Liver (tissue), 7 donors: ENCODE measurements at regions not wholly inside any gene's neighbourhood (a gene's known extent, or its start where the extent isn't known, plus 50 kb on each side); places are given as distances from the start of the nearest gene placed in this dataset.

Experiments used
- DNase-seq: peaks from one replicate; pipeline ENCODE4 v3.0.0-alpha.2; 2017; ENCODE audit warnings: low spot score
- H3K27ac ChIP-seq, 2 donors: one replicate each; pipeline ENCODE4 v1.7.0; 2013; ENCODE audit warnings: inconsistent platforms in 2 of 2, low read length in 2 of 2, control low read depth in 1 of 2, low read depth in 1 of 2, mild to moderate bottlenecking in 1 of 2
- H3K27me3 ChIP-seq, 4 donors: one replicate each; pipeline versions ENCODE4 v1.6.1 to v1.7.0; 2013; ENCODE audit warnings: low read length in 3 of 4, inconsistent platforms in 1 of 4, mild to moderate bottlenecking in 1 of 4, moderate library complexity in 1 of 4; ENCODE audit not compliant: control insufficient read depth in 4 of 4, insufficient read depth in 4 of 4
- H3K36me3 ChIP-seq, 4 donors: one replicate each; pipeline versions ENCODE4 v1.6.1 to v1.7.0; 2013; ENCODE audit warnings: low read length in 3 of 4, mild to moderate bottlenecking in 3 of 4, low read depth in 1 of 4, moderate library complexity in 1 of 4; ENCODE audit not compliant: control insufficient read depth in 4 of 4, insufficient read depth in 3 of 4
- H3K4me1 ChIP-seq, 4 donors: one replicate each; pipeline versions ENCODE4 v1.6.1 to v1.7.0; 2013; ENCODE audit warnings: low read length in 3 of 4, mild to moderate bottlenecking in 3 of 4, moderate library complexity in 1 of 4; ENCODE audit not compliant: control insufficient read depth in 4 of 4, insufficient read depth in 4 of 4
- H3K4me3 ChIP-seq, 3 donors: one replicate each; pipeline versions ENCODE4 v1.6.1 to v1.7.0; 2013; ENCODE audit warnings: low read length in 3 of 3, control low read depth in 1 of 3, low read depth in 1 of 3, mild to moderate bottlenecking in 1 of 3
- H3K9ac ChIP-seq, 2 donors: one replicate each; pipeline ENCODE4 v1.7.0; 2013; ENCODE audit warnings: low read length in 2 of 2, mild to moderate bottlenecking in 2 of 2, moderate library complexity in 2 of 2, control low read depth in 1 of 2, low read depth in 1 of 2
- H3K9me3 ChIP-seq, 4 donors: one replicate each; pipeline versions ENCODE4 v1.6.1 to v1.7.0; 2013; ENCODE audit warnings: low read length in 3 of 4; ENCODE audit not compliant: control insufficient read depth in 4 of 4
- ATF3 ChIP-seq: IDR thresholded peaks from 2 replicates; pipeline ENCODE4 v1.6.1; 2016; ENCODE audit warnings: antibody characterized with exemption
- EGR1 ChIP-seq, 2 donors: IDR thresholded peaks; 2 replicates each; pipeline ENCODE4 v1.6.1; 2016 to 2018; ENCODE audit warnings: antibody characterized with exemption in 2 of 2, low read depth in 2 of 2
- FOXA1 ChIP-seq: IDR thresholded peaks from 2 replicates; pipeline ENCODE4 v1.6.1; 2016; ENCODE audit warnings: antibody characterized with exemption
- FOXA2 ChIP-seq: IDR thresholded peaks from 2 replicates; pipeline ENCODE4 v1.6.1; 2016; ENCODE audit warnings: antibody characterized with exemption
- GABPA ChIP-seq, 2 donors: IDR thresholded peaks in 1 of 2; conservative IDR thresholded peaks in 1 of 2; 2 replicates each; pipeline ENCODE4 v1.6.1; 2016; ENCODE audit warnings: antibody characterized with exemption in 2 of 2, mild to moderate bottlenecking in 1 of 2, moderate library complexity in 1 of 2
- HNF4A ChIP-seq, 2 donors: conservative IDR thresholded peaks; 2 replicates each; pipeline ENCODE4 v1.6.1; 2016; ENCODE audit warnings: antibody characterized with exemption in 2 of 2, mild to moderate bottlenecking in 2 of 2
- HNF4G ChIP-seq: IDR thresholded peaks from 2 replicates; pipeline ENCODE4 v1.6.1; 2016; ENCODE audit warnings: antibody characterized with exemption
- JUND ChIP-seq, 2 donors: IDR thresholded peaks; 2 replicates each; pipeline ENCODE4 v1.6.1; 2016; ENCODE audit warnings: antibody characterized with exemption in 2 of 2
- MAX ChIP-seq: IDR thresholded peaks from 2 replicates; pipeline ENCODE4 v1.6.1; 2016; ENCODE audit warnings: antibody characterized with exemption
- NR2F2 ChIP-seq: IDR thresholded peaks from 2 replicates; pipeline ENCODE4 v1.6.1; 2016; ENCODE audit warnings: antibody characterized with exemption
- RAD21 ChIP-seq, 2 donors: IDR thresholded peaks; 2 replicates each; pipeline ENCODE4 v1.6.1; 2016; ENCODE audit warnings: antibody characterized with exemption in 2 of 2, mild to moderate bottlenecking in 2 of 2
- RXRA ChIP-seq, 2 donors: IDR thresholded peaks; 2 replicates each; pipeline ENCODE4 v1.6.1; 2017 to 2018; ENCODE audit warnings: antibody characterized with exemption in 2 of 2, mild to moderate bottlenecking in 1 of 2
- SP1 ChIP-seq: IDR thresholded peaks from 2 replicates; pipeline ENCODE4 v1.6.1; 2018; ENCODE audit warnings: antibody characterized with exemption, mild to moderate bottlenecking
- TAF1 ChIP-seq: conservative IDR thresholded peaks from 2 replicates; pipeline ENCODE4 v1.6.1; 2016; ENCODE audit warnings: antibody characterized with exemption, mild to moderate bottlenecking
- YY1 ChIP-seq: IDR thresholded peaks from 2 replicates; pipeline ENCODE4 v1.6.1; 2016; ENCODE audit warnings: antibody characterized with exemption, mild to moderate bottlenecking
- WGBS: extraction: QIAGEN DNeasy Blood & Tissue Kit; methylation state at CpG from one replicate; pipeline ENCODE4 v1.1.7; 2013; 5-methylcytosine and 5-hydroxymethylcytosine counted together
- TF ChIP-seq, protein P1 (sequence below): IDR thresholded peaks from 2 replicates; pipeline ENCODE4 v1.6.1; 2016; ENCODE audit warnings: antibody characterized with exemption
- TF ChIP-seq, protein P2 (sequence below): IDR thresholded peaks from 2 replicates; pipeline ENCODE4 v1.6.1; 2016; ENCODE audit warnings: antibody characterized with exemption, mild to moderate bottlenecking
- donor health status: healthy.
- donor health status: healthy.
- donor health status: healthy.
- donor health status: healthy.

DNA sequence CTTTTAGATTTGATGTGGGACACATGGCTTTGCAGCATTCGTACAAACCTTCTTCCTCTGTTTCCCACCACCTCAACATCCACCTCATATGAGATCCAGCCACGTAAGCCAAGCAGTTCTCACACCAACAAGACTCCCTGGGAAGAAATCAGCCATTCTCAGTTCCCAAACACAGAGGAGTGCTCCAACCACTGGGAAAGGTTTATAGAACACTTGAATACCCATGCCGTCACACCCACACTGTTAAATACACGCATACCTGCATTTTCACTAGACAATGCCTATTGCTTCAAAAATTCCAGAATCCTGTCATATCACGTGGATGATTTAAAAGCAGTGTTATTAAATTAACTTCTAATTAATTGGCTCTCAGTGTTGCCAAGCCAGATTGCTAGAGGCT is 347.3 kb downstream of the ENC1 start:
- DNase-seq: no peak
- WGBS: 88% methylated on average over 5 of the region's 5 CpGs
- no peaks in the 10 kb centered on the region for H3K9me3 ChIP-seq
- H3K27ac ChIP-seq: no peak overlapping the region
- H3K9ac ChIP-seq: no peak overlapping the region
- H3K4me1 ChIP-seq: no peaks in the 10 kb centered on the region
- H3K4me3 ChIP-seq: no peak overlapping the region
- no peaks in the 10 kb centered on the region for H3K36me3 ChIP-seq
- TF ChIP-seq JUND (IDR thresholded peaks at IDR 0.05) (no peak), NR2F2 (no peak), YY1 (no peak), FOXA1 (no peak), RXRA (IDR thresholded peaks at IDR 0.05) (no peak)
- no peaks in the 10 kb centered on the region for H3K27me3 ChIP-seq

- Histone ChIP-seq H3K4me1 (no peaks in the 10 kb centered on the region), H3K4me3 (no peak overlapping the region), H3K27me3 (no peaks in the 10 kb centered on the region), H3K9ac (no peak overlapping the region), H3K27ac (no peak overlapping the region), H3K9me3 (no peaks in the 10 kb centered on the region), H3K36me3 (no peaks in the 10 kb centered on the region)
- no peak for DNase-seq
- TF ChIP-seq RAD21 (IDR thresholded peaks at IDR 0.05) (peak in 1 of 2 donors; percentile 54), YY1 (no peak), MAX (no peak)
- 74% methylated on average over 1 of the region's 1 CpG for WGBS
Measured at GRCh38 chr5:74290634-74291241, 349.8 kb downstream of the ENC1 start.

DNA sequence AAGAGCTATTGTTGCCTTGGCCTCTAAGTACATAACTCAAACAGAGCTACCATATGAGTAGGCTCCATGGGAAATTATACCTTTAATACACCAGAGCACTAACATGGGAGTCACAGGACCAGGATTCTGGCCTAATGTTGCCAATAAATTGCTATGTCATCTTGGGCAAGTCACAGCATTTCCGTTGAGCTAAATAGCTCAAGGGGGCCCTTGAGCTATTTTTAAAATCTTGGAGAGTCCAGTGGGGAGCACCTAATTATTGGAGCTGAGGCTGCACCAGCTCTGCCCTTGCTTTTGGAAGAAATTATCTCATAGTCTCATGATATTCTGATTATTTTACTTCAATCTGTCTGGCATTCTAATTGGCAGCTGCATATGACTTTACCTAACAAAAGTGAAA is 350.8 kb downstream of the ENC1 start:
- no peaks in the 10 kb centered on the region for H3K36me3 ChIP-seq
- TF ChIP-seq, protein P1, sequence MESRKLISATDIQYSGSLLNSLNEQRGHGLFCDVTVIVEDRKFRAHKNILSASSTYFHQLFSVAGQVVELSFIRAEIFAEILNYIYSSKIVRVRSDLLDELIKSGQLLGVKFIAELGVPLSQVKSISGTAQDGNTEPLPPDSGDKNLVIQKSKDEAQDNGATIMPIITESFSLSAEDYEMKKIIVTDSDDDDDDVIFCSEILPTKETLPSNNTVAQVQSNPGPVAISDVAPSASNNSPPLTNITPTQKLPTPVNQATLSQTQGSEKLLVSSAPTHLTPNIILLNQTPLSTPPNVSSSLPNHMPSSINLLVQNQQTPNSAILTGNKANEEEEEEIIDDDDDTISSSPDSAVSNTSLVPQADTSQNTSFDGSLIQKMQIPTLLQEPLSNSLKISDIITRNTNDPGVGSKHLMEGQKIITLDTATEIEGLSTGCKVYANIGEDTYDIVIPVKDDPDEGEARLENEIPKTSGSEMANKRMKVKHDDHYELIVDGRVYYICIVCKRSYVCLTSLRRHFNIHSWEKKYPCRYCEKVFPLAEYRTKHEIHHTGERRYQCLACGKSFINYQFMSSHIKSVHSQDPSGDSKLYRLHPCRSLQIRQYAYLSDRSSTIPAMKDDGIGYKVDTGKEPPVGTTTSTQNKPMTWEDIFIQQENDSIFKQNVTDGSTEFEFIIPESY: no peak
- TF ChIP-seq TAF1 (no peak), RXRA (IDR thresholded peaks at IDR 0.05) (no peak), EGR1 (IDR thresholded peaks at IDR 0.05; ENCODE audit: low read depth in 2 of 2) (no peak), HNF4G (no peak), GABPA (IDR thresholded peaks at IDR 0.05 in 1 of 2, conservative IDR thresholded peaks at IDR 0.05 in 1 of 2) (no peak), SP1 (no peak), MAX (no peak), ATF3 (no peak), FOXA2 (no peak), NR2F2 (no peak), FOXA1 (no peak), RAD21 (IDR thresholded peaks at IDR 0.05) (no peak), JUND (IDR thresholded peaks at IDR 0.05) (no peak), HNF4A (conservative IDR thresholded peaks at IDR 0.05) (no peak), YY1 (no peak)
- TF ChIP-seq, protein P2, sequence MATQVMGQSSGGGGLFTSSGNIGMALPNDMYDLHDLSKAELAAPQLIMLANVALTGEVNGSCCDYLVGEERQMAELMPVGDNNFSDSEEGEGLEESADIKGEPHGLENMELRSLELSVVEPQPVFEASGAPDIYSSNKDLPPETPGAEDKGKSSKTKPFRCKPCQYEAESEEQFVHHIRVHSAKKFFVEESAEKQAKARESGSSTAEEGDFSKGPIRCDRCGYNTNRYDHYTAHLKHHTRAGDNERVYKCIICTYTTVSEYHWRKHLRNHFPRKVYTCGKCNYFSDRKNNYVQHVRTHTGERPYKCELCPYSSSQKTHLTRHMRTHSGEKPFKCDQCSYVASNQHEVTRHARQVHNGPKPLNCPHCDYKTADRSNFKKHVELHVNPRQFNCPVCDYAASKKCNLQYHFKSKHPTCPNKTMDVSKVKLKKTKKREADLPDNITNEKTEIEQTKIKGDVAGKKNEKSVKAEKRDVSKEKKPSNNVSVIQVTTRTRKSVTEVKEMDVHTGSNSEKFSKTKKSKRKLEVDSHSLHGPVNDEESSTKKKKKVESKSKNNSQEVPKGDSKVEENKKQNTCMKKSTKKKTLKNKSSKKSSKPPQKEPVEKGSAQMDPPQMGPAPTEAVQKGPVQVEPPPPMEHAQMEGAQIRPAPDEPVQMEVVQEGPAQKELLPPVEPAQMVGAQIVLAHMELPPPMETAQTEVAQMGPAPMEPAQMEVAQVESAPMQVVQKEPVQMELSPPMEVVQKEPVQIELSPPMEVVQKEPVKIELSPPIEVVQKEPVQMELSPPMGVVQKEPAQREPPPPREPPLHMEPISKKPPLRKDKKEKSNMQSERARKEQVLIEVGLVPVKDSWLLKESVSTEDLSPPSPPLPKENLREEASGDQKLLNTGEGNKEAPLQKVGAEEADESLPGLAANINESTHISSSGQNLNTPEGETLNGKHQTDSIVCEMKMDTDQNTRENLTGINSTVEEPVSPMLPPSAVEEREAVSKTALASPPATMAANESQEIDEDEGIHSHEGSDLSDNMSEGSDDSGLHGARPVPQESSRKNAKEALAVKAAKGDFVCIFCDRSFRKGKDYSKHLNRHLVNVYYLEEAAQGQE: no peak
- DNase-seq: no peak
- no peak overlapping the region for H3K27ac ChIP-seq
- 69% methylated on average over 1 of the region's 1 CpG for WGBS
- H3K27me3 ChIP-seq: no peaks in the 10 kb centered on the region
- H3K9ac ChIP-seq: no peak overlapping the region
- no peaks in the 10 kb centered on the region for H3K9me3 ChIP-seq
- H3K4me1 ChIP-seq: no peaks in the 10 kb centered on the region
- no peak overlapping the region for H3K4me3 ChIP-seq
